ENCODE measurements at regions not wholly inside any gene's neighbourhood (a gene's known extent, or its start where the extent isn't known, plus 50 kb on each side); places are given as distances from the start of the nearest gene placed in this dataset.

DNA sequence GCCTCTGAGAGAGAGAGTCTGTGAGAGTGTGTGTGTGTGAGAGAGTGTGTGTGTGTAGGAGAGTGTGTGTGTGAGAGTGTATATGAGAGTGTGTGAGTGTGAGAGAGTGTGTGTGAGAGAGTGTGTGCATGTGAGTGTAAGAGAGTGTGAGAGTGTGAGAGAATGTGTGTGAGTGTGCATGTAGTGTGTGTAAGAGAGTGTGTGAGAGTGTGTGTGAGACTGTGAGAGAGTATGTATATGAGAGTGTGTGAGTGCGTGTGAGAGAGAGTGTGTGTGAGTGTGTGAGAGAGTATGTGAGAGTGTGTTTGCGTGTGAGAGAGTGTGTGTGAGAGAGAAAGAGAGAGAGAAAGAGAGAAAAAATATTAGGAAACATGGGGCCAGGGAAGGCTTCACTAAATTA lies 588.3 kb upstream of the SGCD start:
- TF ChIP-seq RAD21 (IDR thresholded peaks at IDR 0.05; ENCODE audit: low read depth) (no peak), CEBPB (IDR thresholded peaks at IDR 0.05; ENCODE audit: low read depth) (no peak), EZH2phosphoT487 (IDR thresholded peaks at IDR 0.05; ENCODE audit: borderline replicate concordance) (no peak)
- TF ChIP-seq, protein P1, sequence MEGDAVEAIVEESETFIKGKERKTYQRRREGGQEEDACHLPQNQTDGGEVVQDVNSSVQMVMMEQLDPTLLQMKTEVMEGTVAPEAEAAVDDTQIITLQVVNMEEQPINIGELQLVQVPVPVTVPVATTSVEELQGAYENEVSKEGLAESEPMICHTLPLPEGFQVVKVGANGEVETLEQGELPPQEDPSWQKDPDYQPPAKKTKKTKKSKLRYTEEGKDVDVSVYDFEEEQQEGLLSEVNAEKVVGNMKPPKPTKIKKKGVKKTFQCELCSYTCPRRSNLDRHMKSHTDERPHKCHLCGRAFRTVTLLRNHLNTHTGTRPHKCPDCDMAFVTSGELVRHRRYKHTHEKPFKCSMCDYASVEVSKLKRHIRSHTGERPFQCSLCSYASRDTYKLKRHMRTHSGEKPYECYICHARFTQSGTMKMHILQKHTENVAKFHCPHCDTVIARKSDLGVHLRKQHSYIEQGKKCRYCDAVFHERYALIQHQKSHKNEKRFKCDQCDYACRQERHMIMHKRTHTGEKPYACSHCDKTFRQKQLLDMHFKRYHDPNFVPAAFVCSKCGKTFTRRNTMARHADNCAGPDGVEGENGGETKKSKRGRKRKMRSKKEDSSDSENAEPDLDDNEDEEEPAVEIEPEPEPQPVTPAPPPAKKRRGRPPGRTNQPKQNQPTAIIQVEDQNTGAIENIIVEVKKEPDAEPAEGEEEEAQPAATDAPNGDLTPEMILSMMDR (IDR thresholded peaks at IDR 0.05 in 2 of 3, conservative IDR thresholded peaks at IDR 0.05 in 1 of 3; ENCODE audit: borderline replicate concordance in 1 of 3, insufficient read depth in 1 of 3, low read depth in 2 of 3, low read length in 2 of 3), result no peak
- TF ChIP-seq, protein P2, sequence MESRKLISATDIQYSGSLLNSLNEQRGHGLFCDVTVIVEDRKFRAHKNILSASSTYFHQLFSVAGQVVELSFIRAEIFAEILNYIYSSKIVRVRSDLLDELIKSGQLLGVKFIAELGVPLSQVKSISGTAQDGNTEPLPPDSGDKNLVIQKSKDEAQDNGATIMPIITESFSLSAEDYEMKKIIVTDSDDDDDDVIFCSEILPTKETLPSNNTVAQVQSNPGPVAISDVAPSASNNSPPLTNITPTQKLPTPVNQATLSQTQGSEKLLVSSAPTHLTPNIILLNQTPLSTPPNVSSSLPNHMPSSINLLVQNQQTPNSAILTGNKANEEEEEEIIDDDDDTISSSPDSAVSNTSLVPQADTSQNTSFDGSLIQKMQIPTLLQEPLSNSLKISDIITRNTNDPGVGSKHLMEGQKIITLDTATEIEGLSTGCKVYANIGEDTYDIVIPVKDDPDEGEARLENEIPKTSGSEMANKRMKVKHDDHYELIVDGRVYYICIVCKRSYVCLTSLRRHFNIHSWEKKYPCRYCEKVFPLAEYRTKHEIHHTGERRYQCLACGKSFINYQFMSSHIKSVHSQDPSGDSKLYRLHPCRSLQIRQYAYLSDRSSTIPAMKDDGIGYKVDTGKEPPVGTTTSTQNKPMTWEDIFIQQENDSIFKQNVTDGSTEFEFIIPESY (IDR thresholded peaks at IDR 0.05; ENCODE audit: extremely low read depth, insufficient replicate concordance, low read length), result no peak
- TF ChIP-seq, protein P3, sequence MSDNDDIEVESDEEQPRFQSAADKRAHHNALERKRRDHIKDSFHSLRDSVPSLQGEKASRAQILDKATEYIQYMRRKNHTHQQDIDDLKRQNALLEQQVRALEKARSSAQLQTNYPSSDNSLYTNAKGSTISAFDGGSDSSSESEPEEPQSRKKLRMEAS (IDR thresholded peaks at IDR 0.05), result no peak
